Endometrial microvascular endothelial cells (primary cell): ENCODE measurements at regions not wholly inside any gene's neighbourhood (a gene's known extent, or its start where the extent isn't known, plus 50 kb on each side); places are given as distances from the start of the nearest gene placed in this dataset.
"Not testable (repeated sequence)": the region's sequence is repeated elsewhere in the genome, so short reads cannot be mapped to it uniquely, and the experiment has no call there.

Experiments
- in situ Hi-C: cut with HindIII; loops from 2 replicates; pipeline ENCODE4 v1.10.0; 2017; ENCODE audit warnings: low sequenced_read_pairs, low pct_unique_long_range_greater_than_20kb; ENCODE audit errors: inconsistent ontology term

DNA sequence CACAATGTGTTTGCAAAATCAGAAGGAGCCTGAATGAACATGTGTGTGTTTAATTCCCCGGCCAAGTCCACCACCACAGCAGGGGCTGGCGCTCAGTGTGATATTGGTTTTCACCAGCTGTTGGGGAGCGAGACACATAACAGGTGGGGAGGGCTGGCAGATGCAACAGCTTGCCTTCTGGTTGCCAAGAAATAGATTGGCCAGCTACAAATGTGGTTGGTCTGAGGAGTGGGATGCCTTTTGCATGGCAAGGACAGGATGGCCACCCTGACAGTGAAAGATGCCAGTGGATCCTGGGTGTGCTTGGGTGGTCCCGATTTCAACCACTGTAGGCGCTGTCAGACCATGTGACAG, 292.5 kb upstream of the FZD8 start:
- in situ Hi-C loops = no loop called here

- in situ Hi-C loops = no loop called here
Measured at GRCh38 chr10:35933940-35934641, 292.0 kb upstream of the FZD8 start.

- in situ Hi-C loops = no loop called here
Measured at GRCh38 chr10:35933491-35933890, 291.4 kb upstream of the FZD8 start.

GRCh38 chr10:35929962-35930361, 287.9 kb upstream of the FZD8 start:
- in situ Hi-C loops = not testable (repeated sequence)

DNA sequence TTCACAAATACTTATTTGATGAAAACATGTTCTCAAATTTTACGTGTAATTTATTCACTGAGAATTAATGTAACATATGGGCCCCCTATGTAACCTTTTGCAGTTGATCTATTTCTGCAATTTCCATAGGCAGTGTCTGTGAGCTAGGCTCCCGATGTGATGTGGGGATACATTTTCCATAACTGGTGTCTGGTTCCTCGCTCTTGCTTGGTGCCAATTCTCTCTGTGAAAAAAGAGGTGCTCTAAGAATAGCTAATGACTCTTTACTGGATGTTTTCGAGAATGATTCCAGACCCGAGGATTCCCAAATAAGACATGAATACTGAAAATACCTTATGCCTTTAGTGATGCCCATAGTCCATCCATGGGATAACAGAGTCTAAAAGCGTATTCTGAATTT, 286.7 kb upstream of the FZD8 start:
- in situ Hi-C loops = no loop called here

DNA sequence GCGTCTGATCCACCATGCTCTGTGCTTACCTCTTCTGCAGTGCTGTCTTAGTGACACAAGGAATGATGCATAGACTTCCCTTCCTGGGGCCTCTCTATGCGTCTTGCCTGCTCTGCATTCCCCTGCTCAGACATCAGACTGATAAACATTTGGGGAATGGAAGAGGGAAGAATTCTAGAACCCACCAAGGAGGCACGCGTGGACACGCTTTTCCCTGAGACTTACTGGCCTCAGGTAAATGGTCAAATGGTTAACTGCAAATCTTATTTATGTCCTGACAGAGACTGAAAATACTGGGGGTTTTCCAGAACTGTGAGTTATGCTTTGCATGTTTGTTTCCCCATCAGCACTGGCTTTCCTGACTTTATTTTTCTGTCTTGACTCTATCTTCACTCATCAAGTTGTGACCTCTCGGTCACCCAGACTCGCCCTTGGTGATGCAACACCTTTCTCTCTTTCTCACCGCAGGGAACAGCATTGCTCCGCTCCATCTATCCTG, 285.9 kb upstream of the FZD8 start:
- in situ Hi-C loops = no loop called here

DNA sequence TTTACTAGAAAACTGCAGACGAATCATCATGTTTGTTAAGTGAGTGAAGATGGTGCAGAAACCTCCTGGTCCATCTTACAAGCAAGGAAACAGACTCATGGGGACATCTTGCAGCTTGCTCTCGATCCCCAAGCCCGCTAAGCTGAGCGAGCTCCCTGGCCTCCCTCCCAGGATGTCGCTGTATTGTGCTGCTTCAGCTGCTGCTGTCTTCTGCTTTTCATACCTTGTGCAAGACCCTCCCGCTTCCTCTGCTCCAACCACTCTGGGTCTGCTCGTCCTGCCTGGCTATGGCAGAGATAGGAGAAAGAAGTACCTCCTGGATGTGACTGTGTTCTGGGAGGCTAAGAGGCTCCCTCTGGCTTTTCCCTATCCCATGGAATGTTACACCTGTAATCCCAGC, 285.2 kb upstream of the FZD8 start:
- in situ Hi-C loops = no loop called here

DNA sequence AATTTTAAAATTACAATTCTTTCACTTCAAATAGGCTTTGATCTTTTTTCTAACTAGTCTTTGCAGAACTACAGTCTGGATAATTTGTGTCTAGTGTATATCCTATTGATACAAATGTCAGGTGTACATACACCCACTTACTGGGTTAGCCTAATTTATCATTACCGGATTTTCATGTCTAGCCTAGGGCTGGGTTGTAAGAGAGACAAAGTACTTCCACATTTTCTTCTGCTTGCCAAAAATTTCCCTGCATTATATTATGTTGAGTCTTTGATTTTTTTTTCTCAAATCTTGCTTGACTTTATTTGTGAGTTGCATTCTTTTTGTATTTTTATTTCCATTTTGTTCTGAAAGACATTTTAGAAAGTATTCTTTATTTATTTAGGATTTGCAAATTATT, 284.8 kb upstream of the FZD8 start:
- in situ Hi-C loops = no loop called here

- in situ Hi-C loops = no loop called here
Measured at GRCh38 chr10:35925493-35925892, 283.4 kb upstream of the FZD8 start.

DNA sequence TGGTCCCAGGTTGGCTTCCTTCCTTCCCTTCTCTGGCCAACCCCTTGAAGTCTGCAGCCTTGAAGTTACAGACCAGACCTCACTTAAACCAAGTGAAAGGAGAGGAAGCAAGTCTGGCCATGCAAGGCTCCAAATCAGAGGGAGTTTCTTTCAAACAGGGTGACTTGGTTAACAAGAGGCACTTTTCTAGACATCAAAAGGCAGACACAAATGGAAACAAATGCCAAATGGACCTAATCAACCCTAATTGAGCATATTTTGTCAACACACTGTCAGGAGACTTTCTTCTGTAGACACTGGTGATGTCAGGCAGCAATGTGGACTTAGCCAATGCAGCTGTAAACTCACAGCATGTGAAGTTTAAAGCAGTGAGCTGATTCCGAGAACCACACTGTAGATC, 282.7 kb upstream of the FZD8 start:
- in situ Hi-C loops = no loop called here

DNA sequence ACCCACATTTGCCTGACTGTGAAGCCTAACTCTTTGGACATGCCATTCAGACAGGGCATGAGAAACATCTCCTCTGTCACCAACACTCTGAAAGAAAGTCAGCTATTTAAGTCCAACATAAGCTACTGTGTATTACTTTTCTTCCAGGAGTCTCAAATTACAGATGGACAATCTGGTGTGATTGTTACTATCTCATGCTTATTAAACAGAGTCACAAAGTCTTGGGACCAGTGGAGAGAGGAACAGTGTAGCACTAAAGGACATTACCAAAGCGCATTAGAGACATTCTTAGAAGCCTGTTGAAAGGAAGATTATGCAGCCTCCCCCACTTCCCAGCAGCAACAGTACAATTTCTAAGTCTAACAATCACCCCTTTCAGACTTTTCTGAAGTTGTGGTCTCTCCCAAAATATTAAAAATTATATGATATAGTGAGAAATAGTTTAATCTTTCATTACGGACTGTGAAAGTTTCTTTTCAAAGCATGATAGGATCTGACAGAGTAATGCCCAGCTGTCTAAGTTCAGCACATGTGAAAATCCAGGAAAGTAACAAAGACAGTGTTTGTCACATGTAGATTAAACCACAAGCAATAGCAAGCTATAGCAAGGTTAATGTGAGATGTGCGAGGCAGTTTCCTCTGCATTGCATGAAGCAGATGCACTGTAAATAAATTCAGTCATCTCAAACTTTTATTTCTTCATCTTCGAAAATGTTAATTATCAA, 280.9 kb upstream of the FZD8 start:
- in situ Hi-C loops = no loop called here

DNA sequence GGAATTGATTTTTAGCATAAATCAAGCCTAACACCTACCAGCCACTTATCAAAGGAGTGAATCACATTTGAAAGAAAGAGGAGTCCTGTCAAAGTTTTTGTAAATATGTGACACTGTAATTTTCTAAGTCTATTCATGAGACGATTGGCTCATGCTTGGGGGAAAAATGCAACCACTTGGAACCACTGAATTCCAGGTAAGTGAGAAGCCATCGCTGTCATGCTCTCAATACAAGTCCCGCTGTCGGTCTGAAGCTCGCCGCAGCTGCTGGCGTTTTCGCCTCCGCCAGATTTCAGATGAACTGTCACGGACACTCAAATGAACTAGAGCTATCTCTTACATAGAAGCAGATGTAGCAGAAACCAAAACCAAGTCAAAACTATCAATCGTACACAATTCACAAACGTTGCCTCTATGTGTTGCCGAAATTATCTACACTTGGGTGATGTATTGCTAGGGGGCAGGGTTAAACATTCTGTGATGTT, 279.8 kb upstream of the FZD8 start:
- in situ Hi-C loops = no loop called here

GRCh38 chr10:35916791-35917190, 274.7 kb upstream of the FZD8 start:
- in situ Hi-C loops = no loop called here

- in situ Hi-C loops = no loop called here
Measured at GRCh38 chr10:35913628-35914027, 271.5 kb upstream of the FZD8 start.

DNA sequence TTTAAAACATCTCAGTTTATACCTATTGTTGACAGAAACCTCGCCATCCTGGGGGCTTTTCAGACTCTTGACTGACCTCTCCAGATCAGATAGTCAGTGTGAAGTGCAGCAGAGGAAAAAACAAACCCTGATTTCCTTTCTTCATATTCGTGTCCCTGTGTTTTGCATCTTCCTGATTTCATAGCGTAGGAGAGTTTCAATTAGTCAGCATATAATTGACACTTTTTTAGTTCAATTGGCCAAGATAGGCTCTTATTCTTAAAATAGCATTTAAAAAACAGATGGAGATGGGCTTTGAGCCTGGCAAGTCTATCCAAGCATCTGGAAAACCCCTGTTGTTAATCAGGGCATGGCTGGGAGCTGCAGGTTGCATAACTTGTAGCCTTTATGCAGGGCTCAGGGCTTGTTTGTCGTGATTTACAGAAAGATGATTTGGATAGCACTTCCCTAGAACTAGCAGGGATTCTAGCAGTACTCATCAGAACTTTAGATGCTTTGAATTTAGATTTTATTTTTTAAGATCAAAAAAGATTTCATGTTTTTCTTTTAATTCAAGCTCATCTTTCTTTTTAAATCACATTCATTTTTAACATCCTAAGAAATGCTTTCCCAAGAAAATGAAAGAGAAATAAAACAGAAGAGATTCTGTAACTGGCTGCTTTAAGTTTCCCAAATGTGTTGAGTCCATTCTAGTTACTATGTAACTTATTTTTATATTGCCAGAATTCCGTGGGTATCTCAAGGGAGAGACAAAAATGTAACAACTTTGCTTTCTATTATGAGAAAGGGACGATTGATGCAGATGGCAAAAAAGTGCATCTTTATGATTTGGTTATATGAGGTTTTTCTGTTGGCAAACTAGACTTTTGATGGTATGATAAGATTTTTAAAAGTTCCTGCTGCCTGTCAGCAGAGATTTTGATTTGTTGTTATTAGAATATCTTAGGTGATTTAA, 270.8 kb upstream of the FZD8 start:
- in situ Hi-C loops = no loop called here

DNA sequence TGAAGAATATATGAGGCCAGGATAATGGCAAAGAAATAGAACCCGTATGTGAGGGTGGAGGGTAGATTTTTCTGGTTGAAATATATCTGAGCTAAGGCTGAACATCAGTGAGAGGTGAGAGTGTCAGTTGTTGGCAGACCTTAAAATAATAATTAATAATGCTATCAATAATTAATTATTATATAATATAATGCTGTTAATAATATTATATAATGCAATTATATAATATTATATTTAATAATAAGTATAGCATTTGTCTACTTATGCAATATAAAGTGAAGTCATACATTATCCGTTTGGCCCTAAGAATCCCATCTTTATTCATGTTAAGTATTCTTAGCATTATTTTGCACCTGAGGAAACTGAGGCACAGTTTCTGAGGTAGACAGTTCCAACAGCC, 269.9 kb upstream of the FZD8 start:
- in situ Hi-C loops = no loop called here

- in situ Hi-C loops = no loop called here
Measured at GRCh38 chr10:35911233-35911632, 269.1 kb upstream of the FZD8 start.

- in situ Hi-C loops = no loop called here
Measured at GRCh38 chr10:35910234-35910633, 268.1 kb upstream of the FZD8 start.

- in situ Hi-C loops = no loop called here
Measured at GRCh38 chr10:35909121-35909720, 267.1 kb upstream of the FZD8 start.
